ENCODE measurements at regions not wholly inside any gene's neighbourhood (a gene's known extent, or its start where the extent isn't known, plus 50 kb on each side); places are given as distances from the start of the nearest gene placed in this dataset.

GRCh38 chr2:129276978-129277584, 702.4 kb upstream of the RAB6C start:
- Histone ChIP-seq H3K9me3 (no peaks in the 10 kb centered on the region), H3K27ac (no peak overlapping the region), H3K36me3 (no peaks in the 10 kb centered on the region), H3K27me3 (no peaks in the 10 kb centered on the region), H3K4me3 (no peak overlapping the region), H3K4me1 (no peaks in the 10 kb centered on the region)
- DNase-seq (ENCODE audit: low spot score in 2 of 2): no peak
- TF ChIP-seq, protein P1, sequence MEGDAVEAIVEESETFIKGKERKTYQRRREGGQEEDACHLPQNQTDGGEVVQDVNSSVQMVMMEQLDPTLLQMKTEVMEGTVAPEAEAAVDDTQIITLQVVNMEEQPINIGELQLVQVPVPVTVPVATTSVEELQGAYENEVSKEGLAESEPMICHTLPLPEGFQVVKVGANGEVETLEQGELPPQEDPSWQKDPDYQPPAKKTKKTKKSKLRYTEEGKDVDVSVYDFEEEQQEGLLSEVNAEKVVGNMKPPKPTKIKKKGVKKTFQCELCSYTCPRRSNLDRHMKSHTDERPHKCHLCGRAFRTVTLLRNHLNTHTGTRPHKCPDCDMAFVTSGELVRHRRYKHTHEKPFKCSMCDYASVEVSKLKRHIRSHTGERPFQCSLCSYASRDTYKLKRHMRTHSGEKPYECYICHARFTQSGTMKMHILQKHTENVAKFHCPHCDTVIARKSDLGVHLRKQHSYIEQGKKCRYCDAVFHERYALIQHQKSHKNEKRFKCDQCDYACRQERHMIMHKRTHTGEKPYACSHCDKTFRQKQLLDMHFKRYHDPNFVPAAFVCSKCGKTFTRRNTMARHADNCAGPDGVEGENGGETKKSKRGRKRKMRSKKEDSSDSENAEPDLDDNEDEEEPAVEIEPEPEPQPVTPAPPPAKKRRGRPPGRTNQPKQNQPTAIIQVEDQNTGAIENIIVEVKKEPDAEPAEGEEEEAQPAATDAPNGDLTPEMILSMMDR (IDR thresholded peaks at IDR 0.05): no peak
- intact Hi-C loops (cut with DNase I): no loop called here

- intact Hi-C loops (cut with DNase I): no loop called here
- Histone ChIP-seq H3K27me3 (no peaks in the 10 kb centered on the region), H3K4me1 (no peaks in the 10 kb centered on the region), H3K9me3 (no peaks in the 10 kb centered on the region), H3K27ac (no peak overlapping the region), H3K36me3 (no peaks in the 10 kb centered on the region), H3K4me3 (no peak overlapping the region)
- DNase-seq (ENCODE audit: low spot score in 2 of 2): no peak
- TF ChIP-seq, protein P1 (IDR thresholded peaks at IDR 0.05): no peak
These were observed 701.9 kb upstream of the RAB6C start for GRCh38 chr2:129277585-129277981.

- intact Hi-C loops (cut with DNase I): no loop called here
- H3K4me3 ChIP-seq: no peak overlapping the region
- no peak for DNase-seq (ENCODE audit: low spot score in 2 of 2)
- H3K27ac ChIP-seq: no peak overlapping the region
- no peaks in the 10 kb centered on the region for H3K27me3 ChIP-seq
- TF ChIP-seq, protein P1 (IDR thresholded peaks at IDR 0.05): no peak
- H3K9me3 ChIP-seq: no peaks in the 10 kb centered on the region
- no peaks in the 10 kb centered on the region for H3K4me1 ChIP-seq
- H3K36me3 ChIP-seq: no peaks in the 10 kb centered on the region
These were observed 697.5 kb upstream of the RAB6C start for GRCh38 chr2:129281791-129282530.

GRCh38 chr2:129285012-129285411, 694.5 kb upstream of the RAB6C start:
- Histone ChIP-seq H3K27me3 (no peaks in the 10 kb centered on the region), H3K36me3 (no peaks in the 10 kb centered on the region), H3K4me3 (no peak overlapping the region), H3K9me3 (no peaks in the 10 kb centered on the region), H3K4me1 (no peaks in the 10 kb centered on the region), H3K27ac (no peak overlapping the region)
- intact Hi-C loops (cut with DNase I): no loop called here
- TF ChIP-seq, protein P1 (IDR thresholded peaks at IDR 0.05): no peak
- DNase-seq (ENCODE audit: low spot score in 2 of 2): no peak

DNA sequence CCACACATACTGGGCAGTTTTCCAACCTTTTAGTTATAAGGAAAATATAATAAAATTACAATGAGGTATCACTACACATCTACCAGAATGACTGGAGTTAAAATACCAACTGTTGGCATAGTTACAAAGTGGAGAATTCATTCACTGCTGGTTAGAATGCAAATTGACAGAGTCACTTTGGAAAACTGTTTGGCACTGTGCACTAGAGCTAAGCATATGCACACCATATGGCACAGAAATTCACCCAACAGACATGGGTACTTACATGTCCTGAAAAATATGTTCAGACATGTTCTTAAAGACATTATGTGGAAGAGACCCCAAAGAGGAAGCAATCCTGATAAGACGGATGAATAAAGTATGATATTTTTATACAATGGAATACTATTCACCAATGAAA, 686.1 kb upstream of the RAB6C start:
- Histone ChIP-seq H3K27ac (no peak overlapping the region), H3K4me3 (no peak overlapping the region), H3K36me3 (no peaks in the 10 kb centered on the region), H3K4me1 (peaks cover 5 to 9% of the 10 kb centered on the region in 2 donors), H3K27me3 (no peaks in the 10 kb centered on the region), H3K9me3 (no peaks in the 10 kb centered on the region)
- TF ChIP-seq, protein P1 (IDR thresholded peaks at IDR 0.05): no peak
- intact Hi-C loops (cut with DNase I): no loop called here
- no peak for DNase-seq (ENCODE audit: low spot score in 2 of 2)
